Fibroblast of lung (primary cell): ENCODE measurements at regions not wholly inside any gene's neighbourhood (a gene's known extent, or its start where the extent isn't known, plus 50 kb on each side); places are given as distances from the start of the nearest gene placed in this dataset.
A peak's percentile ranks its signal among the peaks of the same experiment; 100 is the strongest.

Experiments used
- EZH2 ChIP-seq: IDR thresholded peaks from 2 replicates; pipeline ENCODE4 v1.5.1; 2012; ENCODE audit warnings: low read length, control low read depth, mild to moderate bottlenecking; ENCODE audit errors: missing control alignments
- TF ChIP-seq, protein P1 (sequence below), 2 donors: IDR thresholded peaks in 1 of 2; conservative IDR thresholded peaks in 1 of 2; 1 replicate in 1 of 2; 2 replicates in 1 of 2; pipeline ENCODE4 v1.5.1; 2011 to 2012; ENCODE audit warnings: low read length in 2 of 2, control low read depth in 1 of 2, inconsistent platforms in 1 of 2, low read depth in 1 of 2, mild to moderate bottlenecking in 1 of 2

DNA sequence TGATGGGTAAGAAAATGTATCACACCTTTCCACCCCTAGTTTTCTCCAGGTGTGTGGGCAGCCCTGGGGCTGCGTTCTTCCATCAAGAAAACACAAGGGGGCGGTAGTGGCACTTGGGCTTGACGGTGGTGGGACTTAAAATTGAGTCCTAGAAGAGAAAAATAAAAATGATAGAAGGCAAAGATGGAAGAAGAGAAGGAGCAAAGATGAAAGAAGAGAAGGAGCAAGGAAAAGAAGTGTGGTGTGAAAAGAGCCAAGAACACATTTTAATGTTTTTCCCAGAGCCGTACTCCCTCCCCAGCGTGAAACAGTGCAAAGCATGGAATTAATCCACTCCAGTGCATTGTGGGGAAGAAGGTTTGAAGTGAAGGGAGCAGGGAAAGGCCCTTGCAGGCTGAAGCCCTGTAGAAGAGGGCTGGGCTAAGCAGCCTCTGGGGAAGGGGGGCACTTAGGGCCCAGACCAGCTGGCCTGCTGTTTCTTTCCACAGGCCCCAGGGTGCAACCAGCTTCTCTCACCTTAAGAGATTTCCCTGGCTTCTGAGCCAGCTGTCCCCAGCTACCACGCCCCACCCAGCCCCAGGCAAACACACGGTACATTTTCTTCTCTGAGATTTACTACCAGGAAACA, 256.8 kb downstream of the RNF152 start:
- TF ChIP-seq, protein P1, sequence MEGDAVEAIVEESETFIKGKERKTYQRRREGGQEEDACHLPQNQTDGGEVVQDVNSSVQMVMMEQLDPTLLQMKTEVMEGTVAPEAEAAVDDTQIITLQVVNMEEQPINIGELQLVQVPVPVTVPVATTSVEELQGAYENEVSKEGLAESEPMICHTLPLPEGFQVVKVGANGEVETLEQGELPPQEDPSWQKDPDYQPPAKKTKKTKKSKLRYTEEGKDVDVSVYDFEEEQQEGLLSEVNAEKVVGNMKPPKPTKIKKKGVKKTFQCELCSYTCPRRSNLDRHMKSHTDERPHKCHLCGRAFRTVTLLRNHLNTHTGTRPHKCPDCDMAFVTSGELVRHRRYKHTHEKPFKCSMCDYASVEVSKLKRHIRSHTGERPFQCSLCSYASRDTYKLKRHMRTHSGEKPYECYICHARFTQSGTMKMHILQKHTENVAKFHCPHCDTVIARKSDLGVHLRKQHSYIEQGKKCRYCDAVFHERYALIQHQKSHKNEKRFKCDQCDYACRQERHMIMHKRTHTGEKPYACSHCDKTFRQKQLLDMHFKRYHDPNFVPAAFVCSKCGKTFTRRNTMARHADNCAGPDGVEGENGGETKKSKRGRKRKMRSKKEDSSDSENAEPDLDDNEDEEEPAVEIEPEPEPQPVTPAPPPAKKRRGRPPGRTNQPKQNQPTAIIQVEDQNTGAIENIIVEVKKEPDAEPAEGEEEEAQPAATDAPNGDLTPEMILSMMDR (conservative IDR thresholded peaks at IDR 0.05 in 1 of 2, IDR thresholded peaks at IDR 0.05 in 1 of 2; ENCODE audit: low read depth in 1 of 2, low read length in 2 of 2): peak; percentile 84 to 92
- TF ChIP-seq EZH2: no peak
